Peyer's patch (tissue), 4 donors: ENCODE measurements at regions not wholly inside any gene's neighbourhood (a gene's known extent, or its start where the extent isn't known, plus 50 kb on each side); places are given as distances from the start of the nearest gene placed in this dataset.

Source experiments
- POLR2A ChIP-seq, 2 donors: fragments of 450-650 bp; IDR thresholded peaks; one replicate each; pipeline ENCODE4 v1.5.1; 2017; ENCODE audit warnings: antibody characterized with exemption in 2 of 2, mild to moderate bottlenecking in 2 of 2, moderate library complexity in 2 of 2
- TF ChIP-seq, protein P1 (sequence below), 6 experiments: fragments of 450-650 bp in 4 of 6; fragments of 200-600 bp in 2 of 6; sonication (generic) in 1 of 6; IDR thresholded peaks; one replicate each; pipeline ENCODE4 v1.5.1; 2017 to 2019; ENCODE audit warnings: antibody characterized with exemption in 6 of 6, mild to moderate bottlenecking in 3 of 6, moderate library complexity in 1 of 6

DNA sequence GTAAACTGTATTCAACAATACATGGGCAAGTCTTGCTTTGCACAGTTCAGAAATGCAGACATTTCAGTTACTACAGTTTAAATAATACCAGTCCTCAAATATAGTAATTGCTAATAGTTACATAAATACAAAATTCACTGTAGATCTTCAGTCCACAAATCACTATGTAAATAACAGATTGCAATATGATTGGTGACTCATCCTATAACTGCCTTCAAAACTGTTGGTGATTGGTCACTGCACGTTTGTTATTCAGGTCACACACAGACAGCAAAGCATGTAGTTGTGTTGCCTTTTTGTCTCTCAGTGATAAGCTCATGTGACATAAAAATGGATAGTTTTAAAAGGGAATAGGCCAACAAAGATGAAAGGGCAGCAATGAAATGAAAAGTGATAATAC, 186.5 kb upstream of the CTTNBP2NL start:
- TF ChIP-seq POLR2A (IDR thresholded peaks at IDR 0.05): no peak
- TF ChIP-seq, protein P1, sequence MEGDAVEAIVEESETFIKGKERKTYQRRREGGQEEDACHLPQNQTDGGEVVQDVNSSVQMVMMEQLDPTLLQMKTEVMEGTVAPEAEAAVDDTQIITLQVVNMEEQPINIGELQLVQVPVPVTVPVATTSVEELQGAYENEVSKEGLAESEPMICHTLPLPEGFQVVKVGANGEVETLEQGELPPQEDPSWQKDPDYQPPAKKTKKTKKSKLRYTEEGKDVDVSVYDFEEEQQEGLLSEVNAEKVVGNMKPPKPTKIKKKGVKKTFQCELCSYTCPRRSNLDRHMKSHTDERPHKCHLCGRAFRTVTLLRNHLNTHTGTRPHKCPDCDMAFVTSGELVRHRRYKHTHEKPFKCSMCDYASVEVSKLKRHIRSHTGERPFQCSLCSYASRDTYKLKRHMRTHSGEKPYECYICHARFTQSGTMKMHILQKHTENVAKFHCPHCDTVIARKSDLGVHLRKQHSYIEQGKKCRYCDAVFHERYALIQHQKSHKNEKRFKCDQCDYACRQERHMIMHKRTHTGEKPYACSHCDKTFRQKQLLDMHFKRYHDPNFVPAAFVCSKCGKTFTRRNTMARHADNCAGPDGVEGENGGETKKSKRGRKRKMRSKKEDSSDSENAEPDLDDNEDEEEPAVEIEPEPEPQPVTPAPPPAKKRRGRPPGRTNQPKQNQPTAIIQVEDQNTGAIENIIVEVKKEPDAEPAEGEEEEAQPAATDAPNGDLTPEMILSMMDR (IDR thresholded peaks at IDR 0.05): no peak
